Fibroblast of the aortic adventitia (primary cell): ENCODE measurements at regions not wholly inside any gene's neighbourhood (a gene's known extent, or its start where the extent isn't known, plus 50 kb on each side); places are given as distances from the start of the nearest gene placed in this dataset.

Experiments used
- DNase-seq: peaks from one replicate; pipeline ENCODE4 v3.0.0-alpha.2; 2010; ENCODE audit warnings: low read depth
- H3K4me3 ChIP-seq: 2 replicates; pipeline ENCODE4 v1.5.1; 2011; ENCODE audit warnings: low read depth, mild to moderate bottlenecking, control low read depth, low read length, moderate library complexity
- TF ChIP-seq, protein P1 (sequence below): IDR thresholded peaks from 2 replicates; pipeline ENCODE4 v1.5.1; 2011; ENCODE audit warnings: mild to moderate bottlenecking, low read length, control low read depth, inconsistent platforms; ENCODE audit not compliant: insufficient read depth

DNA sequence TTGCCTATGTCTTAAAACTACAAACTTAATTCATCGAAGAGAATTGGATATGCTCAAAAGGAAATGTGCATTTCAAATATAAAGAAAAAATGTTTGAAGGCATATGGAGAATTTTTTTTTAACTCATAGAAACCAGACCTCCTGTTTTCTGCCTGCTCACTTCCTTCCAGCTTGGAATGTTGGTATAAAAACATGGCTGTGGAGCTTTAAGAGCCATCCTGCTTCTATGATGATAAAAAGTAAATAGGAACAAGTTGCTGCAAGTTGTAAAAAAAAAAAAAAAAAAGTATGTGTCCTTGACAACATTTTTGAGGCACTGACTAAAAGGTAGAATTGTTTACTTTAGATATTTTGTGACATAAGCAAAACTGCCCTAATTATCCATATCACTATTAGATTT lies 1230.7 kb downstream of the PCDH9 start:
- no peak for DNase-seq
- no peak overlapping the region for H3K4me3 ChIP-seq
- TF ChIP-seq, protein P1, sequence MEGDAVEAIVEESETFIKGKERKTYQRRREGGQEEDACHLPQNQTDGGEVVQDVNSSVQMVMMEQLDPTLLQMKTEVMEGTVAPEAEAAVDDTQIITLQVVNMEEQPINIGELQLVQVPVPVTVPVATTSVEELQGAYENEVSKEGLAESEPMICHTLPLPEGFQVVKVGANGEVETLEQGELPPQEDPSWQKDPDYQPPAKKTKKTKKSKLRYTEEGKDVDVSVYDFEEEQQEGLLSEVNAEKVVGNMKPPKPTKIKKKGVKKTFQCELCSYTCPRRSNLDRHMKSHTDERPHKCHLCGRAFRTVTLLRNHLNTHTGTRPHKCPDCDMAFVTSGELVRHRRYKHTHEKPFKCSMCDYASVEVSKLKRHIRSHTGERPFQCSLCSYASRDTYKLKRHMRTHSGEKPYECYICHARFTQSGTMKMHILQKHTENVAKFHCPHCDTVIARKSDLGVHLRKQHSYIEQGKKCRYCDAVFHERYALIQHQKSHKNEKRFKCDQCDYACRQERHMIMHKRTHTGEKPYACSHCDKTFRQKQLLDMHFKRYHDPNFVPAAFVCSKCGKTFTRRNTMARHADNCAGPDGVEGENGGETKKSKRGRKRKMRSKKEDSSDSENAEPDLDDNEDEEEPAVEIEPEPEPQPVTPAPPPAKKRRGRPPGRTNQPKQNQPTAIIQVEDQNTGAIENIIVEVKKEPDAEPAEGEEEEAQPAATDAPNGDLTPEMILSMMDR: no peak

DNA sequence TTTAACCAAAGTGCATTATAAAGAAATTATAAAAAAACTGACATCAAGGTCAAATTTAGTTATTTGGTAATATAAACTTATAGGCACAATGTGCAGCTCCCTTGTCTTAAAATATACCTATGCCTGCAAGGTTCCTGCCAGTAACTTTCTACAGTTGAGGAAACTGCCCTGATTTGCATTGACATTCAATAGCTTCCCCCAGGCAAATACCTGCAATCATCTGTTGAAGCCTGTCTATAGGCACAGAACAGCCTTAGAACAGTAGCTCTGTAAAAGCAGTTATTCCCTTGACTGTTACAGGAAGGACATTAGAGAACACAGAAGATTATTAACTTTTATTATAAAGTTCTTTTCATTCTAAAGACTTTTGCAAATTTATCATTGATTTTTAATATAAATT lies 1239.5 kb downstream of the PCDH9 start:
- no peak for DNase-seq
- TF ChIP-seq, protein P1: no peak

DNA sequence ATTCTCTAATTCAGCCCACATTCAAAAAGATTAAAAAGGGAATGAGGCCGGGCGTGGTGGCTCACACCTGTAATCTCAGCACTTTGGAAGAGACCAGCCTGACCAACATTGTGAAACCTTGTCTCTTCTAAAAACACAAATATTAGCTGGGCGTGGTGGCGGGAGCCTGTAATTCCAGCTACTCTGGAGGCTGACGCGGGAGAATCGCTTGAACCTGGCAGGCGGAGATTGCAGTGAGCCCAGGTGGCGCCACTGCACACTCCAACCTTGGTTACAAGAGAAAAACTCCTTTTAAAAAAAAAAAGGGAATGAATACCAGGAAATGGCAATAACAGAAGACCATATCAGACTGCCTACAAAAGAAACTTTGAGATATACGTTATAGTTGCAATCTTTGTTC lies 1244.5 kb downstream of the PCDH9 start:
- no peak overlapping the region for H3K4me3 ChIP-seq
- no peak for DNase-seq
- TF ChIP-seq, protein P1: no peak

More for the DNA sequence above, 1239.5 kb downstream of the PCDH9 start:
- no peak overlapping the region for H3K4me3 ChIP-seq

DNA sequence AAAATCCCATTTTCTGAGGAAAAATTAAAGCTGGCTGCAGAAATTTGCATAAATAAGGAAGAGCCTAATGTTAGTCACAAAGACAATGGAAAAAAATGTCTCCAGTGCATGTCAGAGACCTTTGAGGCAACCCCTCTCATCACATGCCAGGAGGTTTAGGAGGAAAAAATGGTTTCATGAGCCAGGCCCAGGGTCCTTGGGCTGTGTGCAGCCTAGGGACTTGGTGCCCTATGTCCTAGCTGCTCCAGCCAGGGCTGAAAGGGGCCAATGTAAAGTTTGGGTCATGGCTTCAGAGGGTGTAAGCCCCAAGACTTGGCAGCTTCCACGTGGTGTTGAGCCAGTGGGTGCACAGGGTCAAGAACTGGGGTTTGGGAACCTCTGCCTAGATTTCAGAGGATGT lies 1252.6 kb downstream of the PCDH9 start:
- H3K4me3 ChIP-seq: no peak overlapping the region
- TF ChIP-seq, protein P1: no peak
- DNase-seq: no peak

DNA sequence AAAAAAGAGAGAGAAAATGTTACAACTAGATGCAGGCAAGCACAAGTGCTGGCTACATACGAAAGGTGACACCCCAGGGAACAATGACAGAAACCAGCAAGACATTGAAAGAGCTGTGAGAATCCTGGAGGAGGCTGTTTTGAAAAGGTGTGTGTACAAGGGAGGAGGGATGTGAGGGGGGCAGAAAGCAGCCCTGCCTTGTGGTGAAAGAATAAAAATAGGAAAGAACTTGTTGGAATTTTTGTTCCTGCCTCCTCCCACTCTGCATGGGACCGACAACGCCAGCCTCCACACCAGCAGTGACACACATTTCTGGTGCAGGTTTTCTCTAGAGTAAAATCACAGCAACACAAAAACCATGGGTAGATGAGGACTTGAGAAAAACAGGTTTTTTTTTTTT lies 1258.6 kb downstream of the PCDH9 start:
- TF ChIP-seq, protein P1: no peak
- H3K4me3 ChIP-seq: no peak overlapping the region
- DNase-seq: no peak

DNA sequence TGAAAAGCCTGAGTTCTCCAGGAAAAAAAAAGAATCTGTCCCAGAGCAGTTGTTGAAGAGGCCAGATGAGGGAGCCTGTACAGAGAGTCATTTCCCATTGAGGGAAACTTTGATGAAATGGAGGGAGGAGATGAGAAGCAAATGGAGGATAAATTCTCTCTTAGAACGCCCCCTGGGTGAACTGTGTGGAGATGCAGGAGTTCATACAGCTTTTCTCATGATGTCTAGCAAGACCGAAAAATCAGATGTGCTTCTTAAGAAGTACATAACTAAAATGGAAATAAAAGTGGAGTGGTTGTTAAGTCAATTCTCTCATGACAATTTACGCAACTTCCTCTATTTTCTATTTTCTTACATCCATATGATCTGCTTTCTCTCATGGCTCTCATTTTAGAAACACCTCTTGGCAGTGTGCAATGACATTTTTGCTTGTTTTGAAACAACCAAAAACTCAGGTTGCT lies 1263.1 kb downstream of the PCDH9 start:
- no peak overlapping the region for H3K4me3 ChIP-seq
- DNase-seq: peak; percentile 74
- TF ChIP-seq, protein P1: peak; percentile 47

DNA sequence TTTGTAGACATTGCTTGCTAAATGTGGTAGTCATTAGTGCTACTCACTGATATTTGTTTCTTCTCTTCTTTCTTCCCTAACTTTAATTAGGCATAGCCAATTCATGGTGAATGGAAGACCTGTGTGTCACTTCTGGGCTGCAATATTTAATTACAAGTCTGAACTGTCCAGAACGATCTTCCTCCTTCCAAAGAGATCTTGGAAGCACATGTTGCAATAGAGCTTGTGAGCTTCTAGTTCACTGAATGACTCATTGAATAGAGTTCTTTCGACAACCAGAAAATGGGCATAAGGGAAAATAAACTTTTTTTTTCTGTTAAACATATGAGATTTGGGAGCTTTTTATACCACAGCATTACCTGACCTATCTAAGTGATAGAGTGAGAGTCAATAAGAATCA lies 1264.6 kb downstream of the PCDH9 start:
- DNase-seq: peak; percentile 37
- TF ChIP-seq, protein P1: no peak
- H3K4me3 ChIP-seq: no peak overlapping the region
